ENCODE measurements at regions not wholly inside any gene's neighbourhood (a gene's known extent, or its start where the extent isn't known, plus 50 kb on each side); places are given as distances from the start of the nearest gene placed in this dataset.

DNA sequence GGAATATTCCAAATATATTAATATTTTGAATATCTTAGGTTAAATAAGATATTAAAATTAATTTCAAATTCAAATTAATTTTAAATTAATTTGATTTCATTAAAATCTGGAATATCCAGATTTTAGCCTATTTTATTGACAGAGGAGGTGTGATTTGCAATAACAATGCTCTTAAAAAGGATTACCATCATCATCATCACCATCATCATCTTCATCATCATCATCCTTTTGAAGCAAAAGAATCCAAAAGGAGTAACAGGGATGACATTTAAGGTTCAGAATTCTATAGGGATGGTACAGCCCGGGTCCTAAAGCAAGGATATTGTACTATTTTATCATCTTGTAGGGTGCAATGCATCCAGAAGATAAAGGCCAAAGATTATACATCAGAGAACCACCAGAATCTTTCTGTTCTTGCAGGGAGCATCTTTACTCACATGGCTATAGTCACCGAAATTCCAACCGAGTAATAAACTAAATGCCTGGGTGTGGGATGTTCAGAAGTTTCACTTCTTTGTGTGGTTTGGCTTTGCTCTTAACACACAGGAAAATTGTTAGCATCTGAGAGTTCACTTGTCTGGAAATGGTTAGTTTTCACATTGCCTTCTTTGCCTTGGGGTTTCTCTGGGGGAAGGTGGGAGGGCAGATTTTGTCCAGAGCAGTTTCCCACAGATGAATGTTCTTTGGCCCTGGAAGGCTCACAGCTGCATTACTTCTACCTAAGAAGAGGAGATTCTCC lies 99.1 kb upstream of the ITGA6 start:
- DNase-seq (ENCODE audit: low read depth, low spot score) = no peak

DNA sequence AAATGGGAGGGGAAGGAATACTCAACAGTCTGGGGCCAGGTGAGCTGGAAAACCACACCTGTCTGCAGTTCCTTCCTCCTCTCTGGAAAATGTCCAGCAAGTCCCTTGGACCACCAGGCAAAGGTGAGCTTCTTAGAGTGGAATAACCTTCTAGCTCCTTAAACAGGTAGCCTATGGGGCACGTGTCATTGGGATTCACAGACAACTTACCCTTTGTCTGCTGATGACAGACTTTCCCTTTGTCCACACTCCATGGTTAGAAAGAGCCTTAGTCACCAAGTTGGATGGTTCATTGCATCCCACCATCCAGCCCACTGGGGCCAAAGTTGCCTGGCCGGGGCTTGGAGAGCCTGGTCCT lies 98.0 kb upstream of the ITGA6 start:
- DNase-seq (ENCODE audit: low read depth, low spot score) = no peak

DNA sequence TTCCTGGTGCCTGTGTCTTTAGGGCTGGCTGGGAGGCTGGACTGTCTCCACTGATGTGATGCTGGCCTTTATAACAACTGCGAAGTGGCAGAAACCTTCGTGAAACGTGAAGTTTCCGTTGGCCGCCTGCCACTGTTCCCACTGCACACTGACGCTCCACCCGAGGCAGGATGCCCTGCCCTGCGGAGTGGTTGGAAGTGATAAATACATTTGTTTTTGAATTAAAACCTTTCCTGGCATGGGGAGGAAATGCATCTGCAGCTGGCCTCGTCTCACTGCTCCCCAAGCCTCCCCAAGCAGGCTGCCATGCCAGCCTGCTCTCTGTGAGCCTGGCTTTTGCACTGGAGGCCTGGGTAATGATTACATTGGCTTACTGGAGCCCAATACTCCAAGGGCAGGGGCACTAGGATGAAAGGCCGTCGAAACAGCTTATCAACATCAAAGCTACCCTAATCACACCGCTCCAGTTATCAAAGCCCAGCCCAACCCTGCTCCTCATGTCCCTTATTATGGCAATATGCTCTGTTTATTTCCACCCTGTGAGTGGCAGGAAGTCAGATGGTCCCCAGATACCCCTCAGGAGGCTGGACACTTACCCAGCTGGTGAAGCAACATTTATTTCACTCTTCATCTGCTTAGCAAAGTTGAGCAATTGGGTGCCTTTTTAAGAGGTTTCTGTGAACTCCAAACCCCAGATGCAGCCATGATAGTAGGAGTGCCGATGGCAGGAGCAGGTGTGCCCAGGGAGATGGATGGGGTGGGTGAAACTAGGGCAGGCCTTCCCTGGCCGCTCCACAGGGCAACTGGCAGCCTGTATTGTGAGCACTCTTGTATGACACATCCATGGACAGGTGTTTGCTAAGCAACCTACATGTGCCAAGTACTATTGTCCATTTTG lies 97.4 kb upstream of the ITGA6 start:
- no peak for DNase-seq (ENCODE audit: low read depth, low spot score)

DNA sequence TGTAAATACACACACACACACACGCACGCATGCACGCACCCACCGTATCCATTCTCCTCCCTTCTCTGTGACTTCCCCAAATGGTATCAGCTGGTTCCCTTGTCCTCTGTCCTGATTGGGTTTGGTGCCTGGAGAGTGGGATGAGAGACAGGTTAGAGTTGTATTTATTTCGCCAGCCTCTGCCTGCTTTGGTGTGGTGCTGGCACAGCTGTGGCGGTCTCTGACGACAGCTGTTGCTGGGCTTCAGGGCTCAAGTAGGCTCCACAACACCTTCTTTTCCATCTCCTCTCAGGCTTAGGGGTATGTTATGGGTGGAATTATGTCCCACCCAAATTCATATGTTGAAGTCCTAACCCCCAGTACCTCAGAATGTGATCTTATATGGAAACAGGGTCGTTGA lies 94.9 kb upstream of the ITGA6 start:
- no peak for DNase-seq (ENCODE audit: low read depth, low spot score)

DNA sequence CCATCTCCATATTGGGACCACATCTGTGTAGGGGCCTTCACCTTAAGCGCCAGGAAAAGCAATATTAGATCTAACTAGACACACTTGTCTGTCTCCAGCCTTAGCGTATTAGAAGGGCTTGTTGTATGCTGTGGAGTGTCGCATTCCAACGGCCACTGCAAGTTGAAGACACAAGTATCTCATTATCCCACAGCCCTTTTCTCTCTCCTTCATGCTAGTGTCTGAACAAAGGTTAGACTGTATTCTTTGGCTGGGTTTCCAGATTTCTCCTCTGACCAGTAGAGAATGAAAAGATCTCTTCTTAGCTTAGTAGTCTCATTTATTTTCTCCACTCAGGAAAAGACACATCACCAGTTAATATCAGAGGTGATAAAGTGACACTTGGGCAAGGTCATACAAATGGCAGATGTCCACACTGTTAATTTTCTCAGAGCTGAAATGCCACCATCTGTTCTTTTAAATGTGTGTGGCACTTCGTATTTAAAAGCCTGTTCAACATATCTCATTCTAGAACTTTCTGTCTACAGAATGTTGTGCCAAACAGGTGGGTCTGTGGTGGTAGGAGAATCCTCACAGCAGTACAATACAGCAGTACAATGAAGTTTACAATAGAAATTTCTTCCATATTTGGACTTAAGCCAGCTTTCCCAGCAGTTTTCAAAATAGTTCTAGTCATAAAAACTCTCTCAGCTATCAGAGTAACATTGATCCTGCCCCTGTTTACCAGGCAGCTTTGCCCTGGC lies 94.0 kb upstream of the ITGA6 start:
- no peak for DNase-seq (ENCODE audit: low read depth, low spot score)

- no peak for DNase-seq (ENCODE audit: low read depth, low spot score)
These were observed 93.4 kb upstream of the ITGA6 start for GRCh38 chr2:172333978-172334330.

- no peak for DNase-seq (ENCODE audit: low read depth, low spot score)
These were observed 92.4 kb upstream of the ITGA6 start for GRCh38 chr2:172334988-172335387.

- no peak for DNase-seq (ENCODE audit: low read depth, low spot score)
These were observed 91.7 kb upstream of the ITGA6 start for GRCh38 chr2:172335736-172336135.

DNA sequence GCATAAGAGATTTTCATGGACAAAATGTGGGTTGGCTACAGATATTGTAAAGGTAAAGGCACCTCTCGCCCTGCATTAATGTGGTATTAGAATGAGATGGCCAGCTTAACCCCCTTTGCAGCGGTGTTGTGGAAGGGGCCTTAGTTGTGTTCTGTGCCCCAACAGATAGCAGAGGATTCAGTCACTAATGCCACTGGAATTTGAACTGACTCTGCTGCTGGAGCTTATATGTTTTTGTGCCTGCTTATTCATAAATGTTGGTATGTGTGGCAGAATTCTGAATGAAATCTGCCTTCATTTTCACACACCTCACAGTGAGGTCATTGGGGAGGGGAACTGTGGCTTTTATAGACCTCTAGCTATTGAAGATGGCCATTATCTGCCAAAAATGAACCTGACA lies 90.7 kb upstream of the ITGA6 start:
- DNase-seq (ENCODE audit: low read depth, low spot score) = no peak

- no peak for DNase-seq (ENCODE audit: low read depth, low spot score)
These were observed 87.9 kb upstream of the ITGA6 start for GRCh38 chr2:172339371-172340010.

DNA sequence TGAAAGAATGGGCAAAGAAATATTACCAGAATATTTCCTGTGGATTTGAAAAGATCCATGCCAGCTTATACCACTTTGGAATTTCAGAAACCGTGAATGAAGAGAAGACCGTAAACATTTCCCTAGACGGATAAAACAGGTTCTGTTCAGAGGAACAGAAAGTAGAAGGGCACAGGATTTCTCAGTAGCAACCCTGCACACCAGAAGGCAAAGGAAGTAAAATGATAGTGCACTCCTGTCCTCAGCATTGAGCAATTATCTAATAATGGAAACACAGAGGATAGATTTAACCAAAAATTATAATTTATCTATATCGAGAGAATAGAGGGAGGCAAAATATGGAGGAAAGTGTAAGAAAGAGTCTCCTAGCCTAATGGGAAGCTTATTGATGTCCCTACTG lies 87.0 kb upstream of the ITGA6 start:
- DNase-seq (ENCODE audit: low read depth, low spot score) = no peak

DNA sequence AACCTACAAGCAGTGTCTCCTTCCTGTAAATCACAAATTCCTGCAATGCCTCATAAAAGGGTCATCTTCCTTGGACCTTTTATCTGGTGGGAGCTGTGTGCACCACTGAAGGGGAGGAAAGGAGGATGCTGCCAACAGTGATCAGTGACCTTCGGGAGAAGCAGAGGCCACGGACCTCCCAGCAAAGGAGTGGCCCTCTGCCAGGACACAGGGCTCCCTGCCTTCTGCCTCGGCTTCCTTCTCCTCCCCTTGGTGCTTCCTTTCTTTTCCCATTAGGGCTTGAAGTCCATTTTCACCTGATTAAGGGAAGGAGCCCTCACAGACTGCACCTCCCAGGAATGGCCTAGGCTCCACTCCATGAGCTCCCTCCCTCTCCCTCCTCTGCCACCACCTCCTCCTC lies 85.3 kb upstream of the ITGA6 start:
- DNase-seq (ENCODE audit: low read depth, low spot score) = no peak

DNA sequence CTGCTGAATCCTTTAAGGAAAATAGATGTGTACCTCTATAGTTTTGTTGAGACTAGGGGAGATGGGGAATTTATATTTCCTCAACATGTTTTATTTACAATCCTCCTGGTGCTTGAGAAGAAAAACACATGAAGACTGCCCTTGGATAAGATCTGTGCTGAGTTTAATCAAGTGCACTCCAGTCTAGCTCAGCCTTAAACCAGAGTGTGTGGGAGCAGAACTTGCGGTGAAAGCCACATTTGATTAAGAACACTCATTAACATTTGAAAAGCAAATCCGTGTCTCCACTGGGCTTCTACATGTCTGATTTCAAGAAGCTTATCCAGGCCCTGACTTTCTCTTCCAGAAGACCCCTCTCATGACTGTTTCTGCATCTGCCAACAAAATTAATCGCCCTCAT lies 84.8 kb upstream of the ITGA6 start:
- DNase-seq (ENCODE audit: low read depth, low spot score) = no peak

DNA sequence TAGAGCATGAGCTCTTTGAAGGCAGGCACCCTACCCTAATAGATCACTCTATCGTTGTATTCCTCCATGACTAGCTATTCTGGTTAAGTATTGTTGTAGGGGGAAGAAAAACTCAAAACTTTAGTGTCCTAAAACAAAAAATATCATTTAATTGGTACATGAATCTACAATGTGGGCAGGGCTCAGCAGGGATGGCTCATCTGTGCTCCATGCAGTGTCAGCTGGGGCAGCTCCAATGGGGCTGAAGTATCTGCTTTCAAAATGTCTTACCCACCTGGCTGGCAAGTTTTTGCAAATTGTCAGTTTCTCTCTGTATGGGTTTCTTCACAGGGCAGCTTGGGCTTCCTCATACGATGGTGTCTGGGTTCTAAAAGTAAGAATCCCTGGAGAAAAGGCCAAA lies 83.2 kb upstream of the ITGA6 start:
- no peak for DNase-seq (ENCODE audit: low read depth, low spot score)

DNA sequence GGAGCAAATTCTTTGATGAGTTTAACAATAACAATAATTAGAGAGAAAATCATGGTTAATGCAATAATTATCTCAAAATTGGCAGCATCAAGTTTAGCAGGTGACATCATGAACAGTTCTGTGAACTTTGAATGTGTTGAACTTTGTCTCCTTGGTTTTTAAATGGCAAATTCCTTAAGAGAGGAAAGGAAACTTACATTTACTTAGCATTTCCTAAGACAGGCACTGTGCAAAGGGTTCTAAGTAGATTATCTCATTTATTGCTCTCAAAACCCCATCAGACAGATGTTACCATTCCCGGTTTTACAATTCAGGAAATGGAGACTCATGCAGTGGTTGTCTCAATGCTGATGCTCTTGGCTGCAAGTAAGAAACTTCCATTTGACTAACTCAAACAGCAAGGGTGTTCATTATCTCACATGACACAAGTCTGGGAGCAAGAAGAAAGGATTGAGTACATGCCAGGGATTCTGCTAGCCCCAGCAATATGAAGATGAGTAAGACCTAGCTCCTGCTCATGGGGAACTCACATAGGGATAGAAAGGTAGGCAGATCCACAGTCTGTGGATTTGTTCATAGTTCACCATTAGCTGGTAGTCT lies 81.3 kb upstream of the ITGA6 start:
- no peak for DNase-seq (ENCODE audit: low read depth, low spot score)

DNA sequence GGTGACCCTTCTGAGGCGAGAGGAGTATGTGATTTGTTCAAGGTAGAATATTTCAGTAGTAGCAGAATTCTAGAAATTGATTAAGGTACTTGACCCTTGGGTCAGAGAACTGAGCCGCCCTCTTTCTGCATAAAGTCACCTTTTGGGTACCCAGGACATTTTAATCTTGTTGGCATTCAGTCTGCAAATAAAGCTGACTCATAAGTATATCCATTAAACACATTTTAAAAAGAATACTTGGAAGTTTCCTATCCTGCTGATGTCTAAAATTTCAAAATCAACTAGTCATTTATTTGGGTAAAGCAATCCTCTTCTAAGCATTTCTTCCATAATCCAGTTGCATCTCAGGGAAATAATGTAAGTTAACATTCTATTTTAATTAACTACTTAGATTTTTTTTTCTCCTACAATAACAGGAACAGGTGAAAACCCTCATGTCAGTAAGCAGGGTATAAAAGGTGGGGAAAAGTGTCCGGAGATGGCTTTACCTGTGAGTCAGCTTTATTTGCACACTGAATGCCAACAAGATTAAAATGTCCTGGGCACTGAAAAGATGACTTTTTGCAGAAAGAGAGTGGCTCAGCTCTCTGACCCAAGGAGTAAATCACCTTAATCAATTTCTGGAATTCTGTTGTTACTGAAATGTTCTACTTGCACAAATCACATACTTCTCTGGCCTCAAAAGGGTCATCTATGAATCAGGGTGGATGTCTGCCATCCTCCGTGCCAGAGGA lies 78.7 kb upstream of the ITGA6 start:
- no peak for DNase-seq (ENCODE audit: low read depth, low spot score)

GRCh38 chr2:172350839-172351479 lies 76.4 kb upstream of the ITGA6 start:
- DNase-seq (ENCODE audit: low read depth, low spot score) = no peak

GRCh38 chr2:172351586-172351985 lies 75.8 kb upstream of the ITGA6 start:
- DNase-seq (ENCODE audit: low read depth, low spot score) = no peak

- no peak for DNase-seq (ENCODE audit: low read depth, low spot score)
These were observed 73.0 kb upstream of the ITGA6 start for GRCh38 chr2:172354347-172354746.

DNA sequence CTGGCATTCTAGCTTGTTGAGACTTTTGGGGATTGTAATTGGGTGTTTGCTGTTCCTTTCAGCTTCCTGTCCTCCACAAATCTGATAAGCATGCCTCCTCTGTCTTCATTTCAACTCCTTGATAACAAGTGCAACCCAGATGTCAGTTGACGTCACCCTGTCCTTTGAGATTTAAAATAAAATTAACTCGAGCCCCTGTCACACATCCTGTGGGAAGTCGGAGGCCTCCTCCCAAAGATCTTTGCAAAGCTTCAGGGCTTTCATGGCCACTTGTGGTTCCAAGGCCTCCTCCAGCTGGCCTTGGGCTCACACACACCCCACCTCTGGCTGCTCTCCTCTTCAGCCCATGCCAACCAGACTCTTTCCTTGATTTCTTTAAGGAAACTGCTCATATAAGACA lies 69.9 kb upstream of the ITGA6 start:
- DNase-seq (ENCODE audit: low read depth, low spot score) = no peak

All from activated CD4-positive, CD25-positive, alpha-beta regulatory T cell treated with anti-CD3 and anti-CD28 coated beads, Interleukin-2, amount 50 U/mL, for 16 hours (primary cell).